H1 (cell line): ENCODE measurements at regions not wholly inside any gene's neighbourhood (a gene's known extent, or its start where the extent isn't known, plus 50 kb on each side); places are given as distances from the start of the nearest gene placed in this dataset.

Experiments used
- CEBPB ChIP-seq: IDR thresholded peaks from 2 replicates; pipeline ENCODE4 v1.6.1; 2012; ENCODE audit warnings: low read depth, low read length
- KDM1A ChIP-seq: fragments of 200-600, 300-600 bp; sonication (generic); IDR thresholded peaks from 2 replicates; pipeline ENCODE4 v1.7.1; 2016; ENCODE audit warnings: mild to moderate bottlenecking, low read length, borderline replicate concordance
- KDM5A ChIP-seq: fragments of 200-600 bp; IDR thresholded peaks from 2 replicates; pipeline ENCODE4 v1.7.1; 2012; ENCODE audit warnings: mild to moderate bottlenecking, low read length, inconsistent platforms, mixed read lengths
- MAFK ChIP-seq: IDR thresholded peaks from 2 replicates; pipeline ENCODE4 v1.6.1; 2012; ENCODE audit warnings: low read depth, mild to moderate bottlenecking, improper control_type of control experiment, low read length
- NRF1 ChIP-seq: IDR thresholded peaks from 2 replicates; pipeline ENCODE4 v1.6.1; 2011; ENCODE audit warnings: mild to moderate bottlenecking, low read depth, low read length, improper control_type of control experiment
- RFX5 ChIP-seq: IDR thresholded peaks from 2 replicates; pipeline ENCODE4 v1.6.1; 2011; ENCODE audit warnings: low read depth, low read length, improper control_type of control experiment, borderline replicate concordance
- SIX5 ChIP-seq: IDR thresholded peaks from 2 replicates; pipeline ENCODE4 v1.6.1; 2011; ENCODE audit warnings: mild to moderate bottlenecking, low read depth, low read length
- ZNF274 ChIP-seq: IDR thresholded peaks from 2 replicates; pipeline ENCODE4 v1.7.0; 2012; ENCODE audit warnings: low read length, borderline replicate concordance; ENCODE audit errors: extremely low read depth
- TF ChIP-seq, protein P1 (sequence below), 3 experiments: IDR thresholded peaks; 1 replicate in 2 of 3; 2 replicates in 1 of 3; pipeline versions ENCODE4 v1.5.1 to v1.6.1; 2011; ENCODE audit warnings: low read length in 3 of 3, mild to moderate bottlenecking in 3 of 3, inconsistent platforms in 2 of 3, low read depth in 1 of 3, moderate library complexity in 1 of 3; ENCODE audit not compliant: insufficient read depth in 1 of 3; ENCODE audit errors: control extremely low read depth in 1 of 3
- TF ChIP-seq, protein P2 (sequence below): fragments of 300-600 bp; sonication (generic); IDR thresholded peaks from 2 replicates; pipeline ENCODE4 v1.7.1; 2012; ENCODE audit warnings: low read length, moderate library complexity, mild to moderate bottlenecking, inconsistent platforms; ENCODE audit not compliant: insufficient replicate concordance
- TF ChIP-seq, protein P3 (sequence below): IDR thresholded peaks from 2 replicates; pipeline ENCODE4 v1.6.1; 2012; ENCODE audit warnings: low read length, inconsistent platforms
- TF ChIP-seq, protein P4 (sequence below): IDR thresholded peaks from 2 replicates; pipeline ENCODE4 v1.6.1; 2012; ENCODE audit warnings: inconsistent platforms

DNA sequence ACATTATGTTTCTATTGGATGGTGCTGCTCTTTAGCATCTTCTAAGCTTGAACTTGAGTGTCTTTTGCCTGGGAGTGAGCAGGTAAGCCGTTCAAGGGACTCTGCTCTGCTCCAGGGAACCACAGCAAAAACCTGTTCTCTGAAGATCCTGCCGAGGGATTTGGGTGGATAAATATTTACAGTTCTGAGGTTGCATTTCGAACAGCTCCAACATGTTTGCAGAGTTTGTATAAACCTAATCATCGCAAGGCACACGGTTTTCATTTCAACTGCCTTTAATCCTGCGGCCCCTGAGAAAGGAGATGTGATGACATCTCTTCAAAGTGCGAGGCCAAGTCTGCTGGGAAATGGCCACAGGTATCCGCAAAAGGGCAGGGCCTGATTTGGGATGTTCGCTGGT lies 293.4 kb downstream of the TFAP2C start:
- TF ChIP-seq, protein P1, sequence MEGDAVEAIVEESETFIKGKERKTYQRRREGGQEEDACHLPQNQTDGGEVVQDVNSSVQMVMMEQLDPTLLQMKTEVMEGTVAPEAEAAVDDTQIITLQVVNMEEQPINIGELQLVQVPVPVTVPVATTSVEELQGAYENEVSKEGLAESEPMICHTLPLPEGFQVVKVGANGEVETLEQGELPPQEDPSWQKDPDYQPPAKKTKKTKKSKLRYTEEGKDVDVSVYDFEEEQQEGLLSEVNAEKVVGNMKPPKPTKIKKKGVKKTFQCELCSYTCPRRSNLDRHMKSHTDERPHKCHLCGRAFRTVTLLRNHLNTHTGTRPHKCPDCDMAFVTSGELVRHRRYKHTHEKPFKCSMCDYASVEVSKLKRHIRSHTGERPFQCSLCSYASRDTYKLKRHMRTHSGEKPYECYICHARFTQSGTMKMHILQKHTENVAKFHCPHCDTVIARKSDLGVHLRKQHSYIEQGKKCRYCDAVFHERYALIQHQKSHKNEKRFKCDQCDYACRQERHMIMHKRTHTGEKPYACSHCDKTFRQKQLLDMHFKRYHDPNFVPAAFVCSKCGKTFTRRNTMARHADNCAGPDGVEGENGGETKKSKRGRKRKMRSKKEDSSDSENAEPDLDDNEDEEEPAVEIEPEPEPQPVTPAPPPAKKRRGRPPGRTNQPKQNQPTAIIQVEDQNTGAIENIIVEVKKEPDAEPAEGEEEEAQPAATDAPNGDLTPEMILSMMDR (IDR thresholded peaks at IDR 0.05; ENCODE audit: control extremely low read depth in 1 of 3, insufficient read depth in 1 of 3, low read depth in 1 of 3, low read length in 3 of 3): no peak
- TF ChIP-seq KDM1A: no peak
- TF ChIP-seq SIX5: no peak
- TF ChIP-seq RFX5: no peak
- TF ChIP-seq MAFK: no peak
- TF ChIP-seq KDM5A: no peak
- TF ChIP-seq CEBPB: no peak
- TF ChIP-seq, protein P2, sequence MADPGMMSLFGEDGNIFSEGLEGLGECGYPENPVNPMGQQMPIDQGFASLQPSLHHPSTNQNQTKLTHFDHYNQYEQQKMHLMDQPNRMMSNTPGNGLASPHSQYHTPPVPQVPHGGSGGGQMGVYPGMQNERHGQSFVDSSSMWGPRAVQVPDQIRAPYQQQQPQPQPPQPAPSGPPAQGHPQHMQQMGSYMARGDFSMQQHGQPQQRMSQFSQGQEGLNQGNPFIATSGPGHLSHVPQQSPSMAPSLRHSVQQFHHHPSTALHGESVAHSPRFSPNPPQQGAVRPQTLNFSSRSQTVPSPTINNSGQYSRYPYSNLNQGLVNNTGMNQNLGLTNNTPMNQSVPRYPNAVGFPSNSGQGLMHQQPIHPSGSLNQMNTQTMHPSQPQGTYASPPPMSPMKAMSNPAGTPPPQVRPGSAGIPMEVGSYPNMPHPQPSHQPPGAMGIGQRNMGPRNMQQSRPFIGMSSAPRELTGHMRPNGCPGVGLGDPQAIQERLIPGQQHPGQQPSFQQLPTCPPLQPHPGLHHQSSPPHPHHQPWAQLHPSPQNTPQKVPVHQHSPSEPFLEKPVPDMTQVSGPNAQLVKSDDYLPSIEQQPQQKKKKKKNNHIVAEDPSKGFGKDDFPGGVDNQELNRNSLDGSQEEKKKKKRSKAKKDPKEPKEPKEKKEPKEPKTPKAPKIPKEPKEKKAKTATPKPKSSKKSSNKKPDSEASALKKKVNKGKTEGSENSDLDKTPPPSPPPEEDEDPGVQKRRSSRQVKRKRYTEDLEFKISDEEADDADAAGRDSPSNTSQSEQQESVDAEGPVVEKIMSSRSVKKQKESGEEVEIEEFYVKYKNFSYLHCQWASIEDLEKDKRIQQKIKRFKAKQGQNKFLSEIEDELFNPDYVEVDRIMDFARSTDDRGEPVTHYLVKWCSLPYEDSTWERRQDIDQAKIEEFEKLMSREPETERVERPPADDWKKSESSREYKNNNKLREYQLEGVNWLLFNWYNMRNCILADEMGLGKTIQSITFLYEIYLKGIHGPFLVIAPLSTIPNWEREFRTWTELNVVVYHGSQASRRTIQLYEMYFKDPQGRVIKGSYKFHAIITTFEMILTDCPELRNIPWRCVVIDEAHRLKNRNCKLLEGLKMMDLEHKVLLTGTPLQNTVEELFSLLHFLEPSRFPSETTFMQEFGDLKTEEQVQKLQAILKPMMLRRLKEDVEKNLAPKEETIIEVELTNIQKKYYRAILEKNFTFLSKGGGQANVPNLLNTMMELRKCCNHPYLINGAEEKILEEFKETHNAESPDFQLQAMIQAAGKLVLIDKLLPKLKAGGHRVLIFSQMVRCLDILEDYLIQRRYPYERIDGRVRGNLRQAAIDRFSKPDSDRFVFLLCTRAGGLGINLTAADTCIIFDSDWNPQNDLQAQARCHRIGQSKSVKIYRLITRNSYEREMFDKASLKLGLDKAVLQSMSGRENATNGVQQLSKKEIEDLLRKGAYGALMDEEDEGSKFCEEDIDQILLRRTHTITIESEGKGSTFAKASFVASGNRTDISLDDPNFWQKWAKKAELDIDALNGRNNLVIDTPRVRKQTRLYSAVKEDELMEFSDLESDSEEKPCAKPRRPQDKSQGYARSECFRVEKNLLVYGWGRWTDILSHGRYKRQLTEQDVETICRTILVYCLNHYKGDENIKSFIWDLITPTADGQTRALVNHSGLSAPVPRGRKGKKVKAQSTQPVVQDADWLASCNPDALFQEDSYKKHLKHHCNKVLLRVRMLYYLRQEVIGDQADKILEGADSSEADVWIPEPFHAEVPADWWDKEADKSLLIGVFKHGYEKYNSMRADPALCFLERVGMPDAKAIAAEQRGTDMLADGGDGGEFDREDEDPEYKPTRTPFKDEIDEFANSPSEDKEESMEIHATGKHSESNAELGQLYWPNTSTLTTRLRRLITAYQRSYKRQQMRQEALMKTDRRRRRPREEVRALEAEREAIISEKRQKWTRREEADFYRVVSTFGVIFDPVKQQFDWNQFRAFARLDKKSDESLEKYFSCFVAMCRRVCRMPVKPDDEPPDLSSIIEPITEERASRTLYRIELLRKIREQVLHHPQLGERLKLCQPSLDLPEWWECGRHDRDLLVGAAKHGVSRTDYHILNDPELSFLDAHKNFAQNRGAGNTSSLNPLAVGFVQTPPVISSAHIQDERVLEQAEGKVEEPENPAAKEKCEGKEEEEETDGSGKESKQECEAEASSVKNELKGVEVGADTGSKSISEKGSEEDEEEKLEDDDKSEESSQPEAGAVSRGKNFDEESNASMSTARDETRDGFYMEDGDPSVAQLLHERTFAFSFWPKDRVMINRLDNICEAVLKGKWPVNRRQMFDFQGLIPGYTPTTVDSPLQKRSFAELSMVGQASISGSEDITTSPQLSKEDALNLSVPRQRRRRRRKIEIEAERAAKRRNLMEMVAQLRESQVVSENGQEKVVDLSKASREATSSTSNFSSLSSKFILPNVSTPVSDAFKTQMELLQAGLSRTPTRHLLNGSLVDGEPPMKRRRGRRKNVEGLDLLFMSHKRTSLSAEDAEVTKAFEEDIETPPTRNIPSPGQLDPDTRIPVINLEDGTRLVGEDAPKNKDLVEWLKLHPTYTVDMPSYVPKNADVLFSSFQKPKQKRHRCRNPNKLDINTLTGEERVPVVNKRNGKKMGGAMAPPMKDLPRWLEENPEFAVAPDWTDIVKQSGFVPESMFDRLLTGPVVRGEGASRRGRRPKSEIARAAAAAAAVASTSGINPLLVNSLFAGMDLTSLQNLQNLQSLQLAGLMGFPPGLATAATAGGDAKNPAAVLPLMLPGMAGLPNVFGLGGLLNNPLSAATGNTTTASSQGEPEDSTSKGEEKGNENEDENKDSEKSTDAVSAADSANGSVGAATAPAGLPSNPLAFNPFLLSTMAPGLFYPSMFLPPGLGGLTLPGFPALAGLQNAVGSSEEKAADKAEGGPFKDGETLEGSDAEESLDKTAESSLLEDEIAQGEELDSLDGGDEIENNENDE: no peak
- TF ChIP-seq ZNF274: no peak
- TF ChIP-seq, protein P3, sequence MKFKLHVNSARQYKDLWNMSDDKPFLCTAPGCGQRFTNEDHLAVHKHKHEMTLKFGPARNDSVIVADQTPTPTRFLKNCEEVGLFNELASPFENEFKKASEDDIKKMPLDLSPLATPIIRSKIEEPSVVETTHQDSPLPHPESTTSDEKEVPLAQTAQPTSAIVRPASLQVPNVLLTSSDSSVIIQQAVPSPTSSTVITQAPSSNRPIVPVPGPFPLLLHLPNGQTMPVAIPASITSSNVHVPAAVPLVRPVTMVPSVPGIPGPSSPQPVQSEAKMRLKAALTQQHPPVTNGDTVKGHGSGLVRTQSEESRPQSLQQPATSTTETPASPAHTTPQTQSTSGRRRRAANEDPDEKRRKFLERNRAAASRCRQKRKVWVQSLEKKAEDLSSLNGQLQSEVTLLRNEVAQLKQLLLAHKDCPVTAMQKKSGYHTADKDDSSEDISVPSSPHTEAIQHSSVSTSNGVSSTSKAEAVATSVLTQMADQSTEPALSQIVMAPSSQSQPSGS: no peak
- TF ChIP-seq, protein P4, sequence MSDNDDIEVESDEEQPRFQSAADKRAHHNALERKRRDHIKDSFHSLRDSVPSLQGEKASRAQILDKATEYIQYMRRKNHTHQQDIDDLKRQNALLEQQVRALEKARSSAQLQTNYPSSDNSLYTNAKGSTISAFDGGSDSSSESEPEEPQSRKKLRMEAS: no peak
- no peak for TF ChIP-seq NRF1
